Pulmonary artery endothelial cell (primary cell): ENCODE measurements at regions not wholly inside any gene's neighbourhood (a gene's known extent, or its start where the extent isn't known, plus 50 kb on each side); places are given as distances from the start of the nearest gene placed in this dataset.

Source experiments
- DNase-seq: peaks from one replicate; pipeline ENCODE4 v3.0.0-alpha.2; 2011; ENCODE audit warnings: low read depth, low spot score

- no peak for DNase-seq
These were observed 270.8 kb downstream of the FOXG1 start for GRCh38 chr14:29037411-29037810.

GRCh38 chr14:29039171-29039570 is 272.6 kb downstream of the FOXG1 start:
- no peak for DNase-seq

- DNase-seq: no peak
These were observed 276.0 kb downstream of the FOXG1 start for GRCh38 chr14:29042551-29042950.

- DNase-seq: no peak
These were observed 277.1 kb downstream of the FOXG1 start for GRCh38 chr14:29043737-29044136.

DNA sequence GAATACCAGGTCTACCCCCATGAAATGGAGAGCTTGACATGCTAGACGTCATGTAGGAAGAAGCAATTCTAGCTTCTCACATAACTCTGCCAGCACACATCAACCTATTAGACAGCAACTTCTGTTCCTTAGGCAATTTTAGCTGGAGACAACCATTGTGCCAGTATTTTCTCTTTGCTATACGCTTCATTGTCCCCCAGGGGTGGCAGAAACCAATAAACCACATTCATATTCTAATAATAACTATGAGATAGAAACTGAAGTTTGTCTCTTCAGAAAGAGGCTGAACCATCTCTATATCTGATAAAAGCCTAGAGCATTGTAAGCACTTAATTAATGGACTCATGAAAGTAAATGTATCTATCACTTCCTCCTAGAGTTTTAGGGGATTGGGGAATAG is 278.6 kb downstream of the FOXG1 start:
- no peak for DNase-seq

DNA sequence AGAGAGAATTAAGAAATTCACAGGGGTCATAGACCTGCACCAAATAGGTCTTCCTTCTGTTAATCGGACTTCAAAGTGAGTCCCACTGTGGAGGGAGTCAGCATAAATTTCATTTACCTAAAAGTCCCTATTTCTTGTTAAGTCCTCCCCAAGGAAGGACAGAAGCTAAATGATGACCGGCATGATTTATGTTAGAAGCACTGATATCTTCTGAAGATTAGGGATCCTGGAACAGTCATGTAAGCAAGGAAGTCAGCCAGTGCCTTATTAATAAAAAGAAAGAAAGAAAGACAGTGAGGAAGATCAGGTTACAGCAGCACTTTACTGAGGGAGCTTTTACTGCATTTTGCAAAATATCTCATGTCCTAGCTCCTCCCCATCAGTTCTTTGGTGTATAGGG is 287.5 kb downstream of the FOXG1 start:
- DNase-seq: no peak

DNA sequence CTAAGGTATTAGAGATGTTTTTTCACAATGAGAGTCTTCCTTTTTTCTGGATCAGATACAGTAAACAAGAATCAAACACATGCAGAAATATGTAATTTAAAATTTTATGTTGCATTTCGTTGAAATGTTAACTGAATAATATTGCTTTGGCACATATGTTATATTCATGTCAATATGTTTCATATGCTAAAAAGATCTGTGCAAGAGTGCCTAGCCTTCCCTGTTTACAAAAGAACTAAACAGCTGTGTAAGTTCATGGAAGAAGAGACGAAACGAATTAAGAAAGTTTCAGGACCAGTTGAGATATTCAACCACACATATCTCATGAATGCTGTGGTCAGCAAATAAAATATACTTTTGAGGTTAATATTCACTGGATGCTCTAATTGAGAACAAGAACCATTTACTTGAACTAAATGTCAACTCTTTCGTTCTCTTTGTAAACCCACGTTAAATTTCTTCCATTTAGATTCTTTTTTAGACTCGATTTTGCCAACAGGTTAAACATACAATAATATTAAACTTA is 289.5 kb downstream of the FOXG1 start:
- no peak for DNase-seq

- no peak for DNase-seq
These were observed 295.1 kb downstream of the FOXG1 start for GRCh38 chr14:29061702-29062101.

GRCh38 chr14:29062466-29062865 is 295.9 kb downstream of the FOXG1 start:
- no peak for DNase-seq

- no peak for DNase-seq
These were observed 296.4 kb downstream of the FOXG1 start for GRCh38 chr14:29062976-29063375.

DNA sequence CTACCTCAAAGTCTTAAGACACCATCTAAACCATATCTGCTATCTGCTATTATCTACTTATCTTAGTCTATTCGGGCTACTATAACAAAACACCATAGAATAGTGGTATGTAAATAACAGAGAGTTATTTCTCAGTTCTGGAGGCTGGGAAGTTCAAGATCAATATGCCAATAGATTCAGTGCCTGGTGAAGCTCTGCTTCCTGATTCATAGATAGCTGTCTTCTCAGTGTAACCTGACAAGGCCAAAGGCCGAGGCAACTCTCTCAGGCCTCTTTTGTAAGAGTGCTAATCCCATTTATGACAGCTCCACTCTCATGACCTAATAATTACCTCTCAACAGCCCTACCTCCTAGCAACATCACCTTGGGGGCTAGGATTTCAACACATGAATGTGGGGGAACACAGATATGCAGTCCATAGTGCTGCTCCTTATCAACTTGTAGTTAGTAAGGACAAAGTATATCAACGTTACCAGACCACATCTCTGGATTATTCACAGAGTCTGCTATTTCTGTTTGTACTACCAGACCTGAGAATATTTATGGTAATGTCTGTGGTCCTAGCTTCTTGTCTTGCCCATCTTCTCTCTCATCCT is 297.8 kb downstream of the FOXG1 start:
- DNase-seq: no peak

DNA sequence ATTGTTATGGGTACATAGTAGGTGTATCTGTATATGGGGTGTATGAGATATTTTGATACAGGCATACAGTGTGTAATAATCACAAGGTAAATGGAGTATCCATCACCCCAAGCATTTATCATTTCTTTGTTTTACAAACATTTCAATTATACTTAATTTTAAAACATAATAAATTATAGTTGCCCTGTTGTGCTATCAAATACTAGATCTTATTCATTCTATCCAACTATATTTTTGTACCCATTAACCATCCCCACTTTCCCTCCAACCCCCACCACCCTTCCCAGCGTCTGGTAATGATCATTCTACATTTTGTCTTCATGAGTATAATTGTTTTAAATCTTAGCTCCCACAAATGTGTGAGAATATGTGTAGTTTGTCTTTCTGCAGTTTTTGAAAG is 302.6 kb downstream of the FOXG1 start:
- DNase-seq: no peak

DNA sequence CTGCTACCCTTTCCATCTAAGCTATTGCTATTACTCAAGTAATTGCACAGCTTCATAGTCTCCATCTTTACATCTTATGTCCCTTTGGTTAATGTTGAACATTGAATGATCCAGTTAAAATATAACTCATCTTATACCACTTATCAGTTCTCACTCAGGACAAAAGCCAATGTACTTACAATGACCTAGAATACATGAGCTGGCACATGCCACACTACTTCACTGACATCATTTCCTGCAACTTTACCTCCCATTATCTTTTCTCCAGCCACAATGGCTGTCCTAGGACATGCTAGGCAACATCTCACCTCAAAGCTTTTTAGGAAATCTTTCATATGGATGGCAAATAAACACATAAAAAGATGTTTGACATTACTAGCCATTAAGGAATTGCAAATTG is 309.2 kb downstream of the FOXG1 start:
- no peak for DNase-seq

- DNase-seq: no peak
These were observed 311.3 kb downstream of the FOXG1 start for GRCh38 chr14:29077916-29078315.

DNA sequence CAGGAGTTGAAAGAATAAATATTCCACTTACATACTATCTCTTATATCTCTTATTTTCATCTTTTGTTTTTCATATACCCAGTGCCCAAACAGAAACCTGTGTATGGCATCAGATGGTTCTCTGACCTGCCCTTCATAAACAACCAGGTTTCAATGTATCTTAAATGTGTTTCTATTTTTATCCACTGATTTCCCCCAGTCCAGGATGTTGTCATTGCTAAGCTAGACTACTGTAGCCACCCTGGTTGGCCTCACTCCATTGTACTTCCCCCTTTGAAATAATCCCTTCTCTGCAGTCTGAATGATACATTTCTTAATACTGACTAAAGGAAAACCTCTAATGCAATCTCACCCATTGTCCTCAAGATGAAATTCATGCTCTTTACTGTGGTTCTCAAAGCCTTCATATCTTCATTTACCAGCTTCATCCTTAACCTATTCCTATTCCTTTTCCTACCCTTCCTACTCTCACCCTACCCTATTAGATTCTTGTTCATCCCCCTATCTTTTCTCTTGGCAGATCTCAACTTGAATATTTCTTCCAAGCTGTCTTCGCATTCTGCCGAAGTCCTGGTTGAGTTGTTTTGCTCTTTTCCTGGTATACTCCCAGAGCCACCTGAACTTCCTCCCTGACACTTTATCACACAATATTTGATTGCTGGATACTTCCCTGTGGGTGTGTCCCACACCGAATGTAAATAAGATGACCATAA is 312.4 kb downstream of the FOXG1 start:
- no peak for DNase-seq

- no peak for DNase-seq
These were observed 319.0 kb downstream of the FOXG1 start for GRCh38 chr14:29085546-29085945.

- no peak for DNase-seq
These were observed 323.3 kb downstream of the FOXG1 start for GRCh38 chr14:29089849-29090248.

GRCh38 chr14:29092121-29092520 is 325.5 kb downstream of the FOXG1 start:
- no peak for DNase-seq

- no peak for DNase-seq
These were observed 330.9 kb downstream of the FOXG1 start for GRCh38 chr14:29097476-29097875.

DNA sequence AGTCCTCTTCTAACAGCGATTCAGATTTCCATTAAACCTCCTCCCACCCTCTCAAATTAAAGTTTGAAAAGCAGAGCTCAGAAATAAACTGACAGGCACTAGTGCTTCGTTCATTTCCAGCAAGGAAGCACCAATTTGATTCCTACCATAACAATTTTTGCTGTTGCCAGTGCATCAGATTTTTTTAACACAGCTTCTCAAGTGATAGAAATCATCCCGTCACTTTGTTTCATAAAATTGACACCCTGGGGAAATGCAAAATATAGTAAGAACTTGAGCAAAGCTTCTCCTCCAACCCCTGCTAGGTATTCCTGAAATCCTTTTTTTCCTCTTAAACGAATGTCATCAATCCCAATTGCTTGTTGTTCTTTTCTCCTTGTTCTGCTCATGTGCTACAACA is 332.1 kb downstream of the FOXG1 start:
- DNase-seq: no peak

DNA sequence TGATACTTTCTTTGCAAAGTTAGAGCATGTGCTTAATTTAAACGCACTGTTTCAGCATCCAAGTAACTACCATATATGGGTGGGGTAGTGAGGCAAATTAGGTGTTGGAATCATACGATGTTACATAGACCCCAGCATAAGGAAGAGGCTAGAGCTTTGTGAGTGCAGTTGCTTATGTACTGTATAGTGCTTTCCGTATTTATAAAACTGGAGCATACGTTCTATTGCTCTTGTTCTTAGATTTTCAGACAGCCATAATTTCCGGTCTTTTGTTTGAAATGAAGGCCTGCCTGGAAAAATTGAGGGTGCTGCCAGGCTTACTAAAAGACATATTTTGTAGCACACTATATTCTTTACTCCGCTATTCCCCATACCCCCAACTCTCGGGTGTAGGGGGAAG is 335.7 kb downstream of the FOXG1 start:
- DNase-seq: no peak

- DNase-seq: no peak
These were observed 336.4 kb downstream of the FOXG1 start for GRCh38 chr14:29102996-29103395.

DNA sequence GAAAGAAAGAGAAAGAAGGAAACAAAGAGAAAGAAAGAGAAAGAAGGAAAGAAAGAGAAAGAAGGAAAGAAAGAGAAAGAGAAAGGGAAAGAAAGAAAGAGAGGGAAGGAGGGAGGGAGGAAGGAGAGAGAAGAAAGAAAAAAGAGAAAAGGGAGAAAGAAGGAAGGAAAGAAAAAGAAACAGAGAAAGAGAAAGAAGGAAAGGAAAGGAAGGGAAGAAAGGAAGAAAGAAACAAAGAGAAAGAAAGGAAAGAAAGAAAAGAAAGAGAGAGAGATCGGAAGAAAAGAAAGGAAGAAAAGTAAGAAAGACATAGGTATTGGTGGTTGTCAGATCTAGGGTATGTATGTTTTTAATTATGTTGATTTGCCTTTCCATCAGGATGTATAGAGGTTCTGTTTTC is 342.3 kb downstream of the FOXG1 start:
- no peak for DNase-seq
